H1 (cell line): ENCODE measurements at regions not wholly inside any gene's neighbourhood (a gene's known extent, or its start where the extent isn't known, plus 50 kb on each side); places are given as distances from the start of the nearest gene placed in this dataset.

Source experiments
- CTCF ChIA-PET: fragments of 300-600 bp; sonication (Branson Sonifier 250); formaldehyde crosslinking; loops from one replicate; lab custom pipeline; 2021; ENCODE audit not compliant: partially characterized antibody; lab: Charles Lee
- POLR2A ChIA-PET: fragments of 300-600 bp; sonication (Branson Sonifier 250); formaldehyde crosslinking; loops from one replicate; lab custom pipeline; 2021; ENCODE audit warnings: inconsistent platforms; ENCODE audit not compliant: partially characterized antibody; lab: Charles Lee
- DNase-seq, 2 experiments: peaks; one replicate each; pipeline versions ENCODE4 v3.0.0 to v3.0.0-alpha.2; 2010 to 2022; ENCODE audit warnings: low spot score in 2 of 2, low read depth in 1 of 2, mixed read lengths in 1 of 2
- FAIRE-seq: peaks from 2 replicates; lab custom pipeline; 2011; peaks lifted over from hg19 to GRCh38; lab: Jason Lieb, UNC
- H2AFZ ChIP-seq: 2 replicates; pipeline ENCODE4 v1.8.1; 2012; ENCODE audit warnings: low read length, inconsistent platforms
- H2AK5ac ChIP-seq: 2 replicates; pipeline ENCODE4 v1.6.1; 2013; ENCODE audit warnings: low read depth, low read length
- H2BK120ac ChIP-seq: replicated peaks from 2 replicates; pipeline ENCODE3; 2013; ENCODE audit warnings: low read depth, low read length, inconsistent platforms
- H2BK12ac ChIP-seq: 2 replicates; pipeline ENCODE4 v1.6.1; 2013; ENCODE audit warnings: low read depth, low read length
- H2BK15ac ChIP-seq: 2 replicates; pipeline ENCODE4 v1.6.1; 2013; ENCODE audit warnings: low read length
- H2BK20ac ChIP-seq: 2 replicates; pipeline ENCODE4 v1.6.1; 2013; ENCODE audit warnings: low read length
- H2BK5ac ChIP-seq: 2 replicates; pipeline ENCODE4 v1.6.1; 2013; ENCODE audit warnings: low read depth, low read length
- H3K14ac ChIP-seq: 2 replicates; pipeline ENCODE4 v1.6.1; 2013; ENCODE audit warnings: inconsistent platforms; ENCODE audit not compliant: insufficient read length
- H3K18ac ChIP-seq: 2 replicates; pipeline ENCODE4 v1.6.1; 2013; ENCODE audit warnings: low read length; ENCODE audit errors: extremely low read depth
- H3K23ac ChIP-seq: 2 replicates; pipeline ENCODE4 v1.6.1; 2013; ENCODE audit warnings: inconsistent platforms; ENCODE audit not compliant: insufficient read length
- H3K23me2 ChIP-seq: 2 replicates; pipeline ENCODE4 v1.6.1; 2013; ENCODE audit warnings: low read depth, low read length
- H3K27ac ChIP-seq: 2 replicates; pipeline ENCODE4 v1.6.1; 2011; ENCODE audit warnings: low read depth, low read length, inconsistent platforms
- H3K27me3 ChIP-seq, 4 experiments: replicated peaks in 1 of 4; 1 replicate in 1 of 4; 2 replicates in 3 of 4; pipeline versions ENCODE4 v1.6.1 to v1.8.1; 2011 to 2013; ENCODE audit warnings: low read length in 3 of 4, mild to moderate bottlenecking in 3 of 4, inconsistent platforms in 2 of 4, mixed read lengths in 2 of 4, moderate library complexity in 1 of 4; ENCODE audit not compliant: control insufficient read depth in 3 of 4, insufficient read depth in 3 of 4; ENCODE audit errors: extremely low read depth in 1 of 4
- H3K36me3 ChIP-seq, 4 experiments: 2 replicates each; pipeline versions ENCODE4 v1.6.1 to v1.8.1; 2011 to 2013; ENCODE audit warnings: mild to moderate bottlenecking in 4 of 4, low read length in 3 of 4, moderate library complexity in 2 of 4, control low read depth in 1 of 4, inconsistent platforms in 1 of 4; ENCODE audit not compliant: insufficient read depth in 4 of 4, control insufficient read depth in 2 of 4
- H3K4ac ChIP-seq: replicated peaks from 2 replicates; pipeline ENCODE3; 2013; ENCODE audit warnings: low read length, low read depth, mixed read lengths, inconsistent platforms; ENCODE audit not compliant: insufficient read length
- H3K4me1 ChIP-seq, 4 experiments: replicated peaks in 1 of 4; 1 replicate in 1 of 4; 2 replicates in 3 of 4; pipeline versions ENCODE4 v1.6.1 to v1.8.1; 2011 to 2013; ENCODE audit warnings: low read length in 3 of 4, inconsistent platforms in 2 of 4, mixed read lengths in 1 of 4; ENCODE audit not compliant: insufficient read depth in 4 of 4, control insufficient read depth in 3 of 4
- H3K4me2 ChIP-seq, 2 experiments: 2 replicates each; pipeline versions ENCODE4 v1.6.1 to v1.8.1; 2011 to 2013; ENCODE audit warnings: low read depth in 2 of 2, low read length in 2 of 2, control low read depth in 1 of 2, inconsistent platforms in 1 of 2, mild to moderate bottlenecking in 1 of 2; ENCODE audit not compliant: insufficient read depth in 1 of 2
- H3K4me3 ChIP-seq, 4 experiments: fragments of 200-600, 300-600 bp in 1 of 4; sonication (generic), shearing (Covaris generic), sonication (Bioruptor Twin) in 1 of 4; 2 replicates each; pipeline versions ENCODE4 v1.5.1 to v1.8.1; 2011 to 2016; ENCODE audit warnings: low read length in 4 of 4, low read depth in 3 of 4, control low read depth in 2 of 4, inconsistent platforms in 2 of 4, mild to moderate bottlenecking in 2 of 4, mixed read lengths in 1 of 4, moderate library complexity in 1 of 4; ENCODE audit not compliant: insufficient read depth in 2 of 4; ENCODE audit errors: extremely low read depth in 1 of 4
- H3K56ac ChIP-seq: replicated peaks from 2 replicates; pipeline ENCODE3; 2013; ENCODE audit warnings: low read depth, mild to moderate bottlenecking, mixed read lengths, low read length, inconsistent platforms; ENCODE audit not compliant: insufficient read length
- H3K79me1 ChIP-seq: 2 replicates; pipeline ENCODE4 v1.6.1; 2013; ENCODE audit warnings: low read depth, low read length, control low read depth
- H3K79me2 ChIP-seq, 2 experiments: 2 replicates each; pipeline versions ENCODE4 v1.6.1 to v1.8.1; 2012 to 2013; ENCODE audit warnings: low read length in 2 of 2, mild to moderate bottlenecking in 2 of 2, inconsistent platforms in 1 of 2; ENCODE audit not compliant: insufficient read depth in 2 of 2, control insufficient read depth in 1 of 2
- H3K9ac ChIP-seq, 4 experiments: replicated peaks in 1 of 4; 1 replicate in 1 of 4; 2 replicates in 3 of 4; pipeline versions ENCODE4 v1.6.1 to v1.8.1; 2011 to 2013; ENCODE audit warnings: low read depth in 3 of 4, low read length in 3 of 4, control low read depth in 2 of 4, mild to moderate bottlenecking in 2 of 4, moderate library complexity in 2 of 4, inconsistent platforms in 1 of 4; ENCODE audit errors: extremely low read depth in 1 of 4
- H3K9me3 ChIP-seq, 2 experiments: 2 replicates each; pipeline versions ENCODE4 v1.6.1 to v1.8.1; 2012 to 2013; ENCODE audit warnings: mild to moderate bottlenecking in 2 of 2, moderate library complexity in 2 of 2, control low read depth in 1 of 2, inconsistent platforms in 1 of 2, low read depth in 1 of 2, low read length in 1 of 2, mixed read lengths in 1 of 2; ENCODE audit not compliant: insufficient read depth in 2 of 2
- H4K20me1 ChIP-seq, 2 experiments: replicated peaks in 1 of 2; 2 replicates each; pipeline versions ENCODE3 to v1.8.1; 2011 to 2013; ENCODE audit warnings: inconsistent platforms in 2 of 2, low read length in 2 of 2, mild to moderate bottlenecking in 1 of 2; ENCODE audit not compliant: insufficient read depth in 2 of 2, control insufficient read depth in 1 of 2
- H4K5ac ChIP-seq: 2 replicates; pipeline ENCODE4 v1.6.1; 2013; ENCODE audit warnings: low read length, low read depth, mixed read lengths, inconsistent platforms; ENCODE audit not compliant: insufficient read length
- H4K8ac ChIP-seq: 2 replicates; pipeline ENCODE4 v1.8.0; 2013; ENCODE audit warnings: mild to moderate bottlenecking, moderate library complexity, low read length, inconsistent platforms; ENCODE audit not compliant: insufficient read depth; ENCODE audit errors: extremely low read depth
- H4K91ac ChIP-seq: replicated peaks from 2 replicates; pipeline ENCODE3; 2013; ENCODE audit warnings: low read length, mixed read lengths, inconsistent platforms; ENCODE audit not compliant: insufficient read length
- ASH2L ChIP-seq: fragments of 200-600, 300-600 bp; sonication (generic); IDR thresholded peaks from one replicate; pipeline ENCODE4 v1.7.1; 2017; ENCODE audit warnings: low read length
- ATF2 ChIP-seq: IDR thresholded peaks from 2 replicates; pipeline ENCODE4 v1.6.1; 2012; ENCODE audit warnings: low read length, inconsistent platforms
- CBX5 ChIP-seq: fragments of 300-800, 300-1000 bp; sonication (generic); IDR thresholded peaks from 2 replicates; pipeline ENCODE4 v1.7.1; 2016; ENCODE audit warnings: antibody characterized with exemption, low read length, low read depth
- EZH2 ChIP-seq: fragments of 200-600 bp; sonication (generic); IDR thresholded peaks from 2 replicates; pipeline ENCODE4 v1.7.1; 2012; ENCODE audit warnings: low read depth, mild to moderate bottlenecking, moderate library complexity, low read length, inconsistent platforms; ENCODE audit not compliant: severe bottlenecking
- JUN ChIP-seq: IDR thresholded peaks from 2 replicates; pipeline ENCODE4 v1.6.1; 2011; ENCODE audit warnings: low read depth, mild to moderate bottlenecking, improper control_type of control experiment, low read length
- POLR2A ChIP-seq, 2 experiments: IDR thresholded peaks; 1 replicate in 1 of 2; 2 replicates in 1 of 2; pipeline ENCODE4 v1.6.1; 2011; ENCODE audit warnings: low read depth in 2 of 2, low read length in 2 of 2, mild to moderate bottlenecking in 2 of 2; ENCODE audit errors: control extremely low read depth in 1 of 2
- RBBP5 ChIP-seq: IDR thresholded peaks from 2 replicates; pipeline ENCODE4 v1.7.1; 2012; ENCODE audit warnings: low read depth, mild to moderate bottlenecking, inconsistent platforms, low read length, moderate library complexity, borderline replicate concordance
- RFX5 ChIP-seq: IDR thresholded peaks from 2 replicates; pipeline ENCODE4 v1.6.1; 2011; ENCODE audit warnings: low read depth, low read length, improper control_type of control experiment, borderline replicate concordance
- SP4 ChIP-seq: IDR thresholded peaks from 2 replicates; pipeline ENCODE4 v1.6.1; 2012; ENCODE audit warnings: low read length, inconsistent platforms
- TBP ChIP-seq: IDR thresholded peaks from 2 replicates; pipeline ENCODE4 v1.6.1; 2011; ENCODE audit warnings: low read depth, low read length, improper control_type of control experiment
- WGBS, 2 experiments: shearing (Covaris generic) in 1 of 2; methylation state at CpG; one replicate each; pipeline versions ENCODE4 v1.1.6 to v1.1.7; 2013 to 2015; ENCODE audit warnings: low lambda C conversion rate in 2 of 2, mixed read lengths in 2 of 2, inconsistent platforms in 1 of 2, low coverage in 1 of 2, missing lambda C conversion rate in 1 of 2; ENCODE audit not compliant: insufficient replicate concordance in 2 of 2, insufficient coverage in 1 of 2, insufficient read length in 1 of 2; ENCODE audit errors: extremely low coverage in 1 of 2, missing lambda C conversion rate in 1 of 2; 5-methylcytosine and 5-hydroxymethylcytosine counted together

- H4K5ac ChIP-seq, result no peak overlapping the region
- no peaks in the 10 kb centered on the region for H3K79me2 ChIP-seq
- no peak overlapping the region for H2BK5ac ChIP-seq
- ChIA-PET POLR2A (no interaction called here), CTCF (no interaction called here)
- WGBS, 2 experiments, result 95% methylated on average over 2 of the region's 2 CpGs; no CpG with 5 or more reads in 1 of the 2 experiments
- H4K20me1 ChIP-seq, result no peaks in the 10 kb centered on the region
- H4K8ac ChIP-seq, result no peak overlapping the region
- FAIRE-seq (no peak), DNase-seq (no peak)
- H3K4me1 ChIP-seq, result no peaks in the 10 kb centered on the region
- no peak overlapping the region for H2BK12ac ChIP-seq
- H3K4ac ChIP-seq, result no peak overlapping the region
- no peak overlapping the region for H2BK120ac ChIP-seq
- H3K9me3 ChIP-seq, result no peaks in the 10 kb centered on the region
- H2AFZ ChIP-seq, result no peak overlapping the region
- H3K9ac ChIP-seq, result no peak overlapping the region
- H2BK15ac ChIP-seq, result no peak overlapping the region
- no peaks in the 10 kb centered on the region for H3K79me1 ChIP-seq
- no peak overlapping the region for H3K27ac ChIP-seq
- H3K36me3 ChIP-seq, result no peaks in the 10 kb centered on the region
- no peak overlapping the region for H2AK5ac ChIP-seq
- H3K56ac ChIP-seq, result no peak overlapping the region
- H3K23ac ChIP-seq, result no peak overlapping the region
- H3K4me2 ChIP-seq, result no peak overlapping the region
- H3K4me3 ChIP-seq, result no peak overlapping the region
- no peaks in the 10 kb centered on the region for H3K23me2 ChIP-seq
- no peak overlapping the region for H3K18ac ChIP-seq
- H2BK20ac ChIP-seq, result no peak overlapping the region
- no peaks in the 10 kb centered on the region for H3K27me3 ChIP-seq
- H4K91ac ChIP-seq, result no peak overlapping the region
- no peak overlapping the region for H3K14ac ChIP-seq
- TF ChIP-seq RFX5, result no peak
- TF ChIP-seq POLR2A (IDR thresholded peaks at IDR 0.05; ENCODE audit: control extremely low read depth in 1 of 2, low read depth in 2 of 2, low read length in 2 of 2), result no peak
- TF ChIP-seq CBX5, result no peak
- no peak for TF ChIP-seq TBP
- no peak for TF ChIP-seq ASH2L
- TF ChIP-seq ATF2, result no peak
- TF ChIP-seq EZH2, result no peak
- no peak for TF ChIP-seq SP4
- no peak for TF ChIP-seq JUN
- no peak for TF ChIP-seq RBBP5
Observed at GRCh38 chr3:64867224-64867623, 179.4 kb upstream of the ADAMTS9 start.
